ENCODE measurements at regions not wholly inside any gene's neighbourhood (a gene's known extent, or its start where the extent isn't known, plus 50 kb on each side); places are given as distances from the start of the nearest gene placed in this dataset.

DNA sequence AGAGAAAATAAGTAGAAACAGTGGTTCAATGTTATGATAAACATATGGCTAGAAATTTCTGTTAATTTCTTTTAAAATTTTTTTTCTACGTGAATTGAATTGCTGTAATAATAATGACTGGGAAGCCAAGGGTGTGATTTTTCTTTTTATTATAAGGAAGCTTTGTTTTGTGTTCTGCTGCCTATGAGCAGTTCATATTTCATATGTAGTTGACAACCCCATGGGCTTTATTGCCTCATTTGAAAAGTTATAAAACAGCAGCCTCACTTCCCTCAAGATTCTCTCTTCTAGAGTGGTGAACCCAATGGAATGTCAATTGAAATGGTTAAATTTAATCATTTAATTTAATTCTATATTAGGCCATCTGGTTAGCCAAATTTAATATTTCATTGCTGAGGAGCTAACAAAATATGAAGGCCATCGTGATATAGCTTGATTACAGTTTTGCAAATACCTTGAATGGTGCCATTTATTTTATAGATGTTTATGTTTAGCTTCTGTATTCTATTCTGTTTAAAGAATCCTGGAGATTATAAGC is 72.6 kb upstream of the DOCK10 start:
- no TSS peak for BruUV-seq (replicated peaks)
- H2AFZ ChIP-seq (ENCODE audit: low read depth, low read length) = no peak overlapping the region
- H3K36me3 ChIP-seq (ENCODE audit: control insufficient read depth in 2 of 2, extremely low read depth in 1 of 2, insufficient read depth in 2 of 2, low read length in 2 of 2) = no peaks in the 10 kb centered on the region
- H3K9me3 ChIP-seq (replicated peaks; ENCODE audit: control insufficient read depth, insufficient read depth, low read length) = no peaks in the 10 kb centered on the region
- no peak overlapping the region for H3K4me3 ChIP-seq (replicated peaks in 1 of 3; ENCODE audit: insufficient read depth in 1 of 3, low read depth in 1 of 3, low read length in 3 of 3)
- TF ChIP-seq POLR2AphosphoS5 (IDR thresholded peaks at IDR 0.05; ENCODE audit: insufficient read depth, low read depth, low read length) (no peak), GATA2 (IDR thresholded peaks at IDR 0.05; ENCODE audit: insufficient read depth, insufficient read length, low read depth, low read length) (no peak)
- H3K4me2 ChIP-seq (ENCODE audit: insufficient read depth, low read length) = no peak overlapping the region
- no peak for DNase-seq (ENCODE audit: low read depth, low spot score)
- no peak for FAIRE-seq
- no peak overlapping the region for H3K9ac ChIP-seq (replicated peaks; ENCODE audit: extremely low read depth, insufficient read depth, low read length)
- no peaks in the 10 kb centered on the region for H3K79me2 ChIP-seq (ENCODE audit: control insufficient read depth, insufficient read depth, low read length)
- intact Hi-C loops (cut with micrococcal nuclease) = no loop called here
- POLR2A ChIA-PET = no interaction called here
- no peak overlapping the region for H3K27ac ChIP-seq (ENCODE audit: insufficient read depth, low read depth, low read length)
- dilution Hi-C loops (cut with MboI; ENCODE audit: extremely low pct_ligation_motif_present, low sequenced_read_pairs) = no loop called here
- no peaks in the 10 kb centered on the region for H3K27me3 ChIP-seq (ENCODE audit: control insufficient read depth in 2 of 2, insufficient read depth in 2 of 2, low read length in 2 of 2)
- H4K20me1 ChIP-seq (replicated peaks; ENCODE audit: control insufficient read depth, extremely low read depth, insufficient read depth, low read length) = no peaks in the 10 kb centered on the region
- no peaks in the 10 kb centered on the region for H3K4me1 ChIP-seq (ENCODE audit: control insufficient read depth, extremely low read depth, insufficient read depth, low read length)
- CTCF ChIA-PET = interaction anchor here (1.2 to 1.4 kb wide), 2 partner anchors 10 to 550 kb away, joined by 3 to 4 read pairs; no protein-coding TSS in a partner anchor
- no peaks in the 10 kb centered on the region for H3K9me1 ChIP-seq (replicated peaks; ENCODE audit: control insufficient read depth, extremely low read depth, insufficient read depth, low read length)

DNA sequence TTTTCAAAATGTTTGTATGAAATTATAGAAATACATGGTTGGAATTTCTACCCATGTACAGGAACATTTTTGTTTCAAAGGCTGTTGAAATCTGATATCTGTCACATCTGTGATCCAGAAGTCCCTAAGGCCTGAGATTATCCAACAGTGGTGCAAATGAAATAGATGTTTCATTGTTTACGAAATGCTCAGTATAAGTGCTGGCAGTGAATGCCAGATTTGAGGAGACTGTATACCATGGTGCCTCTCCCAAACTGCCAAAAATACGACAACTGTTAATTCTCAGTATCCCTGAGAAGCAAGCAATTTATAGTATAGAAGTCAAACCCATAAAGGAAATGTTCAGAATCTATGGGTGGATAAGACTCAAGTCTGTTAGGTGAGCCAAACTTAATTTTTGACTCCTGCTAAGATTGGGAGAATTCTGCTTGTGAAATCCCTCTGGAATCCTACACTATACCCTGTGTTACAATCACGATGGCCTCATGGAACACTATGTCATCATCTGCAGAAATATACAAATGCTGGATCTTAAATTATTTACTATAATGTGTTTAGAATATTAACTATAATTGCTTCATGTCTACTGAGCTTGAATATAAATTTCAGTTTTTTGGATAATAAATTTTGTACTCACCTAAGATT is 71.2 kb upstream of the DOCK10 start:
- no peaks in the 10 kb centered on the region for H4K20me1 ChIP-seq (replicated peaks; ENCODE audit: control insufficient read depth, extremely low read depth, insufficient read depth, low read length)
- H3K4me1 ChIP-seq (ENCODE audit: control insufficient read depth, extremely low read depth, insufficient read depth, low read length) = no peaks in the 10 kb centered on the region
- no peak overlapping the region for H3K4me3 ChIP-seq (replicated peaks in 1 of 3; ENCODE audit: insufficient read depth in 1 of 3, low read depth in 1 of 3, low read length in 3 of 3)
- DNase-seq (ENCODE audit: low read depth, low spot score) = no peak
- no TSS peak for BruUV-seq (replicated peaks)
- H3K9me1 ChIP-seq (replicated peaks; ENCODE audit: control insufficient read depth, extremely low read depth, insufficient read depth, low read length) = no peaks in the 10 kb centered on the region
- intact Hi-C loops (cut with micrococcal nuclease) = no loop called here
- CTCF ChIA-PET = no interaction called here
- no peak overlapping the region for H3K27ac ChIP-seq (ENCODE audit: insufficient read depth, low read depth, low read length)
- H3K27me3 ChIP-seq (ENCODE audit: control insufficient read depth in 2 of 2, insufficient read depth in 2 of 2, low read length in 2 of 2) = no peaks in the 10 kb centered on the region
- no peaks in the 10 kb centered on the region for H3K36me3 ChIP-seq (ENCODE audit: control insufficient read depth in 2 of 2, extremely low read depth in 1 of 2, insufficient read depth in 2 of 2, low read length in 2 of 2)
- H2AFZ ChIP-seq (ENCODE audit: low read depth, low read length) = no peak overlapping the region
- FAIRE-seq = no peak
- TF ChIP-seq MYC (IDR thresholded peaks at IDR 0.05; ENCODE audit: low read depth, low read length) (no peak), GATA2 (IDR thresholded peaks at IDR 0.05; ENCODE audit: insufficient read depth, insufficient read length, low read depth, low read length) (no peak), POLR2AphosphoS5 (IDR thresholded peaks at IDR 0.05; ENCODE audit: insufficient read depth, low read depth, low read length) (no peak), EZH2 (IDR thresholded peaks at IDR 0.05; ENCODE audit: borderline replicate concordance, low read depth, low read length, severe bottlenecking) (no peak), JUN (IDR thresholded peaks at IDR 0.05; ENCODE audit: borderline replicate concordance, insufficient read depth, insufficient read length, low read depth) (no peak), POLR2A (IDR thresholded peaks at IDR 0.05; ENCODE audit: low read depth, low read length) (no peak), FOS (IDR thresholded peaks at IDR 0.05; ENCODE audit: borderline replicate concordance, insufficient read depth, low read length) (no peak)
- TF ChIP-seq, protein P1, sequence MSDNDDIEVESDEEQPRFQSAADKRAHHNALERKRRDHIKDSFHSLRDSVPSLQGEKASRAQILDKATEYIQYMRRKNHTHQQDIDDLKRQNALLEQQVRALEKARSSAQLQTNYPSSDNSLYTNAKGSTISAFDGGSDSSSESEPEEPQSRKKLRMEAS (IDR thresholded peaks at IDR 0.05; ENCODE audit: insufficient read depth, insufficient read length) = no peak
- TF ChIP-seq, protein P2, sequence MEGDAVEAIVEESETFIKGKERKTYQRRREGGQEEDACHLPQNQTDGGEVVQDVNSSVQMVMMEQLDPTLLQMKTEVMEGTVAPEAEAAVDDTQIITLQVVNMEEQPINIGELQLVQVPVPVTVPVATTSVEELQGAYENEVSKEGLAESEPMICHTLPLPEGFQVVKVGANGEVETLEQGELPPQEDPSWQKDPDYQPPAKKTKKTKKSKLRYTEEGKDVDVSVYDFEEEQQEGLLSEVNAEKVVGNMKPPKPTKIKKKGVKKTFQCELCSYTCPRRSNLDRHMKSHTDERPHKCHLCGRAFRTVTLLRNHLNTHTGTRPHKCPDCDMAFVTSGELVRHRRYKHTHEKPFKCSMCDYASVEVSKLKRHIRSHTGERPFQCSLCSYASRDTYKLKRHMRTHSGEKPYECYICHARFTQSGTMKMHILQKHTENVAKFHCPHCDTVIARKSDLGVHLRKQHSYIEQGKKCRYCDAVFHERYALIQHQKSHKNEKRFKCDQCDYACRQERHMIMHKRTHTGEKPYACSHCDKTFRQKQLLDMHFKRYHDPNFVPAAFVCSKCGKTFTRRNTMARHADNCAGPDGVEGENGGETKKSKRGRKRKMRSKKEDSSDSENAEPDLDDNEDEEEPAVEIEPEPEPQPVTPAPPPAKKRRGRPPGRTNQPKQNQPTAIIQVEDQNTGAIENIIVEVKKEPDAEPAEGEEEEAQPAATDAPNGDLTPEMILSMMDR (IDR thresholded peaks at IDR 0.05; ENCODE audit: extremely low read depth in 1 of 2, insufficient read depth in 1 of 2, low read depth in 1 of 2, low read length in 2 of 2) = no peak
- H3K9me3 ChIP-seq (replicated peaks; ENCODE audit: control insufficient read depth, insufficient read depth, low read length) = no peaks in the 10 kb centered on the region
- H3K79me2 ChIP-seq (ENCODE audit: control insufficient read depth, insufficient read depth, low read length) = no peaks in the 10 kb centered on the region
- dilution Hi-C loops (cut with MboI; ENCODE audit: extremely low pct_ligation_motif_present, low sequenced_read_pairs) = no loop called here
- POLR2A ChIA-PET = no interaction called here
- no peak overlapping the region for H3K9ac ChIP-seq (replicated peaks; ENCODE audit: extremely low read depth, insufficient read depth, low read length)
- no peak overlapping the region for H3K4me2 ChIP-seq (ENCODE audit: insufficient read depth, low read length)

Data from endothelial cell of umbilical vein (primary cell).